ENCODE measurements at regions not wholly inside any gene's neighbourhood (a gene's known extent, or its start where the extent isn't known, plus 50 kb on each side); places are given as distances from the start of the nearest gene placed in this dataset.

DNA sequence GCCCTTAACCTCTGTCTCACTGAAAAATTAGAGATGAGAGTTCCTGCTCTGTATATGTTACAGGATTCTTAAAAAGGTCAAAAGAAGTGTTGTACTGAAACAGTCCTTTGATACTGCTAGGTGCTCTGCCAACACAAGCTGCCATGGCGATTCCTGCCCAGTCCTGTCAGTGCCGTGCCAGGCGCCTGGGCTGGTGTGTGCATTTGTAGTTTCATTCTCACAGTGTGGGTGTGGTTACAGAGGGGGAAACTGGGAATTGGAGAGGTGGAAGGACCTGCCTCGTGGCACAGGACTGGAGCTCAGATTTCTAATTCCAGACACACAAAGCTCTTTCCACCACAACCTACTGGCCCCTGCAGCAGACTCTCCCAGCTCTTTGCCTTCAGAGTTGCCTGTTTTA is 122.3 kb upstream of the RAB6C start:
- TF ChIP-seq, protein P1, sequence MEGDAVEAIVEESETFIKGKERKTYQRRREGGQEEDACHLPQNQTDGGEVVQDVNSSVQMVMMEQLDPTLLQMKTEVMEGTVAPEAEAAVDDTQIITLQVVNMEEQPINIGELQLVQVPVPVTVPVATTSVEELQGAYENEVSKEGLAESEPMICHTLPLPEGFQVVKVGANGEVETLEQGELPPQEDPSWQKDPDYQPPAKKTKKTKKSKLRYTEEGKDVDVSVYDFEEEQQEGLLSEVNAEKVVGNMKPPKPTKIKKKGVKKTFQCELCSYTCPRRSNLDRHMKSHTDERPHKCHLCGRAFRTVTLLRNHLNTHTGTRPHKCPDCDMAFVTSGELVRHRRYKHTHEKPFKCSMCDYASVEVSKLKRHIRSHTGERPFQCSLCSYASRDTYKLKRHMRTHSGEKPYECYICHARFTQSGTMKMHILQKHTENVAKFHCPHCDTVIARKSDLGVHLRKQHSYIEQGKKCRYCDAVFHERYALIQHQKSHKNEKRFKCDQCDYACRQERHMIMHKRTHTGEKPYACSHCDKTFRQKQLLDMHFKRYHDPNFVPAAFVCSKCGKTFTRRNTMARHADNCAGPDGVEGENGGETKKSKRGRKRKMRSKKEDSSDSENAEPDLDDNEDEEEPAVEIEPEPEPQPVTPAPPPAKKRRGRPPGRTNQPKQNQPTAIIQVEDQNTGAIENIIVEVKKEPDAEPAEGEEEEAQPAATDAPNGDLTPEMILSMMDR (IDR thresholded peaks at IDR 0.05): no peak
- TF ChIP-seq POLR2AphosphoS5 (IDR thresholded peaks at IDR 0.05): no peak
- no peak for TF ChIP-seq POLR2A (IDR thresholded peaks at IDR 0.05)

Data from gastroesophageal sphincter (tissue), 3 donors.